ENCODE measurements at regions not wholly inside any gene's neighbourhood (a gene's known extent, or its start where the extent isn't known, plus 50 kb on each side); places are given as distances from the start of the nearest gene placed in this dataset.

DNA sequence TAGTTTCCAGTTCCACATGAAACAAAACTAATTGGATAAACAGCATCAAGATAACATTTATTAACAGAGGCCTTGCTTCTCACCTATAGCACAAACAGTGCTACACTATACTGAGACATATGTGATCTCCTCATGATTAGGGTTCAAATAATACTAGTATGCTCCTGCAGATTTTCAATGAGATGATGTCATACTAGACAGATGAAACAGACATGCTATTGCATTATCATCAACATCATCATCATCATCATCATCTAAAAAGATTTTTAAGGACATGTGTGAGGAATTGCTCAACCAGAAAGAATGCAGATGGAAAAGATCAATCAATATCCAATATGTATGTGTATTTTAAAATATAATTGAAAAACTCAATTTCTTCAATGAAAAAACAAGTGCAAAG lies 932.3 kb downstream of the METTL15 start:
- no peak for TF ChIP-seq EZH2 (IDR thresholded peaks at IDR 0.05)
- no peak for TF ChIP-seq POLR2AphosphoS5 (IDR thresholded peaks at IDR 0.05; ENCODE audit: borderline replicate concordance, low read depth, low read length)
